ENCODE measurements at regions not wholly inside any gene's neighbourhood (a gene's known extent, or its start where the extent isn't known, plus 50 kb on each side); places are given as distances from the start of the nearest gene placed in this dataset.

GRCh38 chr4:55018521-55018920, 106.9 kb downstream of the KDR start:
- H3K9me3 ChIP-seq (replicated peaks in 1 of 2; ENCODE audit: control insufficient read depth in 1 of 2, insufficient read depth in 1 of 2, low read length in 2 of 2) = no peaks in the 10 kb centered on the region
- H3K36me3 ChIP-seq (replicated peaks in 1 of 2; ENCODE audit: control insufficient read depth in 1 of 2, insufficient read depth in 2 of 2, low read length in 2 of 2) = no peaks in the 10 kb centered on the region
- H3K79me2 ChIP-seq (ENCODE audit: insufficient read depth, low read length) = no peaks in the 10 kb centered on the region
- no peaks in the 10 kb centered on the region for H4K20me1 ChIP-seq (ENCODE audit: insufficient read depth, low read length)
- H3K27me3 ChIP-seq (ENCODE audit: control insufficient read depth in 2 of 2, insufficient read depth in 2 of 2, low read length in 2 of 2) = no peaks in the 10 kb centered on the region
- no peak overlapping the region for H3K4me2 ChIP-seq (replicated peaks; ENCODE audit: extremely low read depth, low read length, poor library complexity, severe bottlenecking)
- H3K4me3 ChIP-seq (replicated peaks in 1 of 3; ENCODE audit: low read depth in 2 of 3, low read length in 3 of 3) = no peak overlapping the region
- intact Hi-C loops (cut with micrococcal nuclease) = no loop called here
- Mint-ChIP-seq H3K36me3 (no peaks in the 10 kb centered on the region), H3K27ac (no peak overlapping the region), H3K9me3 (peaks cover 0 to 6% (median 2%) of the 10 kb centered on the region in 7 donors), H3K4me3 (no peak overlapping the region), H3K27me3 (ENCODE audit: low read depth in 3 of 3) (peaks cover 0 to 7% (median 3%) of the 10 kb centered on the region in 3 donors), H3K4me1 (no peaks in the 10 kb centered on the region)
- no peak overlapping the region for H3K9ac ChIP-seq (ENCODE audit: insufficient read depth, low read length, poor library complexity, severe bottlenecking)
- no peak overlapping the region for H2AFZ ChIP-seq (ENCODE audit: insufficient read depth, low read depth, low read length, poor library complexity, severe bottlenecking)
- no peaks in the 10 kb centered on the region for H3K4me1 ChIP-seq (ENCODE audit: control insufficient read depth in 1 of 2, insufficient read depth in 2 of 2, low read length in 2 of 2)
- no CpG with 5 or more reads among the region's 2 CpGs for WGBS (ENCODE audit: insufficient coverage)
- H3K27ac ChIP-seq (ENCODE audit: low read depth in 1 of 2, low read length in 2 of 2) = no peak overlapping the region
- no peak for DNase-seq
- TF ChIP-seq CTCF (IDR thresholded peaks at IDR 0.05) = no peak

DNA sequence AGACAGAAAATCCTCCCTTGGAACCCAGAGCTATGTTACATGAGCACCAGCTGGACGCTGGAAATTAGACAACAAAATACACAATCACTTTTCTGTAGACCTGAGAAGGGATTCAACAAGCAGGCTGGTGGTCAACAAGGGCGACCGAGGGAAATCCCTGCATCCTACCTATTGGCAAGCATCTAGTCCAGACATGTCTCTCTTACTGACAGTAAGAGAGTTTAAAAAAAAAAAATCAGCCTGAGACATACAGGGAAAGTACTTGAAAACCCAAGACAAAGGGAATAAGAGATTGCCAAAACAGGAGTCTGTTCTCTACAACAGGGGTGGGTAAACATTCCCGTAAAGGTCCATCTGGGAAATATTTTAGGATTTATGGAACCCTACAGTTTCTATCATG, 108.0 kb downstream of the KDR start:
- Histone ChIP-seq H4K20me1 (ENCODE audit: insufficient read depth, low read length) (no peaks in the 10 kb centered on the region), H3K36me3 (replicated peaks in 1 of 2; ENCODE audit: control insufficient read depth in 1 of 2, insufficient read depth in 2 of 2, low read length in 2 of 2) (no peaks in the 10 kb centered on the region), H3K4me3 (replicated peaks in 1 of 3; ENCODE audit: low read depth in 2 of 3, low read length in 3 of 3) (no peak overlapping the region), H2AFZ (ENCODE audit: insufficient read depth, low read depth, low read length, poor library complexity, severe bottlenecking) (no peak overlapping the region), H3K79me2 (ENCODE audit: insufficient read depth, low read length) (no peaks in the 10 kb centered on the region), H3K9me3 (replicated peaks in 1 of 2; ENCODE audit: control insufficient read depth in 1 of 2, insufficient read depth in 1 of 2, low read length in 2 of 2) (no peaks in the 10 kb centered on the region), H3K27me3 (ENCODE audit: control insufficient read depth in 2 of 2, insufficient read depth in 2 of 2, low read length in 2 of 2) (no peaks in the 10 kb centered on the region), H3K4me2 (replicated peaks; ENCODE audit: extremely low read depth, low read length, poor library complexity, severe bottlenecking) (no peak overlapping the region), H3K4me1 (ENCODE audit: control insufficient read depth in 1 of 2, insufficient read depth in 2 of 2, low read length in 2 of 2) (no peaks in the 10 kb centered on the region), H3K27ac (ENCODE audit: low read depth in 1 of 2, low read length in 2 of 2) (no peak overlapping the region), H3K9ac (ENCODE audit: insufficient read depth, low read length, poor library complexity, severe bottlenecking) (no peak overlapping the region)
- intact Hi-C loops (cut with micrococcal nuclease) = no loop called here
- Mint-ChIP-seq H3K4me1 (no peaks in the 10 kb centered on the region), H3K9me3 (peaks cover 0 to 4% (median 2%) of the 10 kb centered on the region in 7 donors), H3K36me3 (no peaks in the 10 kb centered on the region), H3K27me3 (ENCODE audit: low read depth in 3 of 3) (peaks cover 0 to 7% (median 3%) of the 10 kb centered on the region in 3 donors), H3K27ac (no peak overlapping the region), H3K4me3 (no peak overlapping the region)
- 100% methylated on average over 1 of the region's 4 CpGs for WGBS (ENCODE audit: insufficient coverage)
- no peak for DNase-seq
- no peak for TF ChIP-seq CTCF (IDR thresholded peaks at IDR 0.05)

Measured in CD14-positive monocyte (primary cell).